ENCODE measurements at regions not wholly inside any gene's neighbourhood (a gene's known extent, or its start where the extent isn't known, plus 50 kb on each side); places are given as distances from the start of the nearest gene placed in this dataset.

DNA sequence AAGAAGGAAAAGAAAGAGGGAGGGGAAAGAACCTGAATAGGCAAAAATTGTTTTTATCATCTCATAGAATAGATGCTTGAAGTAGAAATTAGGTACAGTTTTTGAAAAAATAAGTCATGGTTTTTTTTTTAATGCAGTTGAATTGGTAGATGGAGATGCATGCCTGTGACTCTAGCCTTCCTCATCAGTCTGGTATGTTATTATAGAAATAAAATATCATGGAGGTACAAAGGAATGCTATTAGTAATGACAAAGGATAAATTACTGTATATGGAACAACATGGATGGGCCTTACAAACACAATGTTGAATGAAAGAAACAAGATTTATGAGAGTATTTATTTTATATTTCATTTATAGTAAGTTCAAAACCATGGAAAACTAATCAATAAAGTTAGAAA lies 162.4 kb upstream of the GALNT15 start:
- DNase-seq (ENCODE audit: low read depth, low spot score): no peak
- FAIRE-seq: no peak
- no peak overlapping the region for H3K9ac ChIP-seq (ENCODE audit: control insufficient read depth, insufficient read depth, low read length)
- no peak overlapping the region for H2AFZ ChIP-seq (ENCODE audit: control insufficient read depth, low read depth, low read length)
- ATAC-seq: no peak
- SMC1A ChIA-PET (ENCODE audit: uncharacterized antibody, unreplicated experiment): no interaction called here
- no TSS peak for BruUV-seq (replicated peaks)
- intact Hi-C loops (cut with micrococcal nuclease; ENCODE audit: unreplicated experiment) (no loop called here), in situ Hi-C loops (cut with MboI) (no loop called here)
- no peaks in the 10 kb centered on the region for H3K27me3 ChIP-seq (replicated peaks in 1 of 2; ENCODE audit: control insufficient read depth in 2 of 2, insufficient read depth in 2 of 2, low read length in 1 of 2)
- no peak overlapping the region for H3K4me3 ChIP-seq
- RAD21 ChIA-PET (ENCODE audit: unreplicated experiment): no interaction called here
- H3K27ac ChIP-seq (ENCODE audit: control insufficient read depth, insufficient read depth): no peak overlapping the region
- CTCF ChIA-PET: no interaction called here
- H3K9me3 ChIP-seq (replicated peaks; ENCODE audit: control insufficient read depth, insufficient read depth, low read length): no peaks in the 10 kb centered on the region
- no peaks in the 10 kb centered on the region for H3K4me1 ChIP-seq (ENCODE audit: control insufficient read depth, insufficient read depth, low read length)
- POLR2A ChIA-PET: no interaction called here
- H3K79me2 ChIP-seq (ENCODE audit: control insufficient read depth, insufficient read depth, low read length): no peaks in the 10 kb centered on the region
- no peaks in the 10 kb centered on the region for H4K20me1 ChIP-seq (ENCODE audit: control insufficient read depth, insufficient read depth)
- no peaks in the 10 kb centered on the region for H3K36me3 ChIP-seq (ENCODE audit: control insufficient read depth in 2 of 2, insufficient read depth in 2 of 2, low read length in 1 of 2)
- no peak overlapping the region for H3K4me2 ChIP-seq (ENCODE audit: control insufficient read depth, insufficient read depth)
- TF ChIP-seq, protein P1, sequence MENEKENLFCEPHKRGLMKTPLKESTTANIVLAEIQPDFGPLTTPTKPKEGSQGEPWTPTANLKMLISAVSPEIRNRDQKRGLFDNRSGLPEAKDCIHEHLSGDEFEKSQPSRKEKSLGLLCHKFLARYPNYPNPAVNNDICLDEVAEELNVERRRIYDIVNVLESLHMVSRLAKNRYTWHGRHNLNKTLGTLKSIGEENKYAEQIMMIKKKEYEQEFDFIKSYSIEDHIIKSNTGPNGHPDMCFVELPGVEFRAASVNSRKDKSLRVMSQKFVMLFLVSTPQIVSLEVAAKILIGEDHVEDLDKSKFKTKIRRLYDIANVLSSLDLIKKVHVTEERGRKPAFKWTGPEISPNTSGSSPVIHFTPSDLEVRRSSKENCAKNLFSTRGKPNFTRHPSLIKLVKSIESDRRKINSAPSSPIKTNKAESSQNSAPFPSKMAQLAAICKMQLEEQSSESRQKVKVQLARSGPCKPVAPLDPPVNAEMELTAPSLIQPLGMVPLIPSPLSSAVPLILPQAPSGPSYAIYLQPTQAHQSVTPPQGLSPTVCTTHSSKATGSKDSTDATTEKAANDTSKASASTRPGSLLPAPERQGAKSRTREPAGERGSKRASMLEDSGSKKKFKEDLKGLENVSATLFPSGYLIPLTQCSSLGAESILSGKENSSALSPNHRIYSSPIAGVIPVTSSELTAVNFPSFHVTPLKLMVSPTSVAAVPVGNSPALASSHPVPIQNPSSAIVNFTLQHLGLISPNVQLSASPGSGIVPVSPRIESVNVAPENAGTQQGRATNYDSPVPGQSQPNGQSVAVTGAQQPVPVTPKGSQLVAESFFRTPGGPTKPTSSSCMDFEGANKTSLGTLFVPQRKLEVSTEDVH (IDR thresholded peaks at IDR 0.05; ENCODE audit: low read depth, partially characterized antibody): no peak
- no peak for TF ChIP-seq TAF1 (IDR thresholded peaks at IDR 0.05; ENCODE audit: borderline replicate concordance, low read depth, low read length)
- no peak for TF ChIP-seq JUND (IDR thresholded peaks at IDR 0.05; ENCODE audit: low read depth, low read length)
- TF ChIP-seq SREBF2 (IDR thresholded peaks at IDR 0.05; ENCODE audit: low read length): no peak
- TF ChIP-seq RELB (IDR thresholded peaks at IDR 0.05; ENCODE audit: low read depth): no peak
- no peak for TF ChIP-seq EGR1 (IDR thresholded peaks at IDR 0.05; ENCODE audit: borderline replicate concordance in 1 of 2, low read depth in 2 of 2, low read length in 2 of 2)
- no peak for TF ChIP-seq USF2 (IDR thresholded peaks at IDR 0.05; ENCODE audit: borderline replicate concordance, low read depth, low read length)
- TF ChIP-seq BCL11A (IDR thresholded peaks at IDR 0.05; ENCODE audit: low read depth, low read length): no peak
- TF ChIP-seq SPI1 (IDR thresholded peaks at IDR 0.05; ENCODE audit: borderline replicate concordance, insufficient read depth, low read depth, low read length): no peak
- TF ChIP-seq, protein P2, sequence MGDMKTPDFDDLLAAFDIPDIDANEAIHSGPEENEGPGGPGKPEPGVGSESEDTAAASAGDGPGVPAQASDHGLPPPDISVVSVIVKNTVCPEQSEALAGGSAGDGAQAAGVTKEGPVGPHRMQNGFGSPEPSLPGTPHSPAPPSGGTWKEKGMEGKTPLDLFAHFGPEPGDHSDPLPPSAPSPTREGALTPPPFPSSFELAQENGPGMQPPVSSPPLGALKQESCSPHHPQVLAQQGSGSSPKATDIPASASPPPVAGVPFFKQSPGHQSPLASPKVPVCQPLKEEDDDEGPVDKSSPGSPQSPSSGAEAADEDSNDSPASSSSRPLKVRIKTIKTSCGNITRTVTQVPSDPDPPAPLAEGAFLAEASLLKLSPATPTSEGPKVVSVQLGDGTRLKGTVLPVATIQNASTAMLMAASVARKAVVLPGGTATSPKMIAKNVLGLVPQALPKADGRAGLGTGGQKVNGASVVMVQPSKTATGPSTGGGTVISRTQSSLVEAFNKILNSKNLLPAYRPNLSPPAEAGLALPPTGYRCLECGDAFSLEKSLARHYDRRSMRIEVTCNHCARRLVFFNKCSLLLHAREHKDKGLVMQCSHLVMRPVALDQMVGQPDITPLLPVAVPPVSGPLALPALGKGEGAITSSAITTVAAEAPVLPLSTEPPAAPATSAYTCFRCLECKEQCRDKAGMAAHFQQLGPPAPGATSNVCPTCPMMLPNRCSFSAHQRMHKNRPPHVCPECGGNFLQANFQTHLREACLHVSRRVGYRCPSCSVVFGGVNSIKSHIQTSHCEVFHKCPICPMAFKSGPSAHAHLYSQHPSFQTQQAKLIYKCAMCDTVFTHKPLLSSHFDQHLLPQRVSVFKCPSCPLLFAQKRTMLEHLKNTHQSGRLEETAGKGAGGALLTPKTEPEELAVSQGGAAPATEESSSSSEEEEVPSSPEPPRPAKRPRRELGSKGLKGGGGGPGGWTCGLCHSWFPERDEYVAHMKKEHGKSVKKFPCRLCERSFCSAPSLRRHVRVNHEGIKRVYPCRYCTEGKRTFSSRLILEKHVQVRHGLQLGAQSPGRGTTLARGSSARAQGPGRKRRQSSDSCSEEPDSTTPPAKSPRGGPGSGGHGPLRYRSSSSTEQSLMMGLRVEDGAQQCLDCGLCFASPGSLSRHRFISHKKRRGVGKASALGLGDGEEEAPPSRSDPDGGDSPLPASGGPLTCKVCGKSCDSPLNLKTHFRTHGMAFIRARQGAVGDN (IDR thresholded peaks at IDR 0.05): no peak
- no peak for TF ChIP-seq ZBTB4 (CRISPR knock-in tag; IDR thresholded peaks at IDR 0.05)
- TF ChIP-seq POLR2AphosphoS5 (IDR thresholded peaks at IDR 0.05; ENCODE audit: low read length): no peak

Measured in GM12878 (cell line).